SK-N-MC (cell line): ENCODE measurements at regions not wholly inside any gene's neighbourhood (a gene's known extent, or its start where the extent isn't known, plus 50 kb on each side); places are given as distances from the start of the nearest gene placed in this dataset.

Experiments
- EZH2 ChIP-seq: fragments of 200-600 bp; sonication (generic); IDR thresholded peaks from one replicate; pipeline ENCODE4 v1.6.1; 2017; ENCODE audit warnings: antibody characterized with exemption
- FOXP2 ChIP-seq: optimal IDR thresholded peaks from 2 replicates; pipeline ENCODE3; 2011; ENCODE audit warnings: mild to moderate bottlenecking, moderate library complexity; ENCODE audit not compliant: insufficient read depth; ENCODE audit errors: extremely low read length, control extremely low read depth
- POLR2AphosphoS5 ChIP-seq: IDR thresholded peaks from 2 replicates; pipeline ENCODE4 v1.6.1; 2012; ENCODE audit warnings: mild to moderate bottlenecking, low read depth, low read length, borderline replicate concordance

GRCh38 chr11:103829596-103829995, 206.8 kb upstream of the DDI1 start:
- TF ChIP-seq EZH2 (no peak), FOXP2 (no peak), POLR2AphosphoS5 (no peak)
